Stimulated activated CD8-positive, alpha-beta memory T cell treated with anti-CD3 and anti-CD28 coated beads, Interleukin-15, amount 100 ng/mL, for 24 hours (primary cell): ENCODE measurements at regions not wholly inside any gene's neighbourhood (a gene's known extent, or its start where the extent isn't known, plus 50 kb on each side); places are given as distances from the start of the nearest gene placed in this dataset.

Experiments
- DNase-seq: peaks from one replicate; pipeline ENCODE4 v3.0.0-alpha.2; 2020; ENCODE audit warnings: low read depth

DNA sequence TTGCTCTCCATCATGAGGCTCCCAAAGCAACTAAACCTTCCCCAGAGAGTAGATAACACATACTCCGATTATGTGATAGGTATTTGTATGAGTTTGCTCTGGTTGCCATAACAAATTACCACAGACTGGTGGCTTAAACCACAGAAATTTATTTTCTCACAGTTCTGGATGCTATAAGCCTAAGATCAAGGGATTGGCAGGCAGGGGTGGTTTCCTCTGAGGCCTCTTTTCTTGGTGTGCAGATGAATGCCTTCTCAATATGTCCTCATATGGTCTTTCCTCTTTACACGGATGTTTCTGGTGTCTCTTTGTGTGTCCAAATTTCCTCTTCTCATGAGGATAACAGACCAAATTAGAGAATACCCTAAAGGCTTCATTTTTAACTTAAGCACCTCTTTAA is 285.8 kb upstream of the GRIP1 start:
- no peak for DNase-seq

DNA sequence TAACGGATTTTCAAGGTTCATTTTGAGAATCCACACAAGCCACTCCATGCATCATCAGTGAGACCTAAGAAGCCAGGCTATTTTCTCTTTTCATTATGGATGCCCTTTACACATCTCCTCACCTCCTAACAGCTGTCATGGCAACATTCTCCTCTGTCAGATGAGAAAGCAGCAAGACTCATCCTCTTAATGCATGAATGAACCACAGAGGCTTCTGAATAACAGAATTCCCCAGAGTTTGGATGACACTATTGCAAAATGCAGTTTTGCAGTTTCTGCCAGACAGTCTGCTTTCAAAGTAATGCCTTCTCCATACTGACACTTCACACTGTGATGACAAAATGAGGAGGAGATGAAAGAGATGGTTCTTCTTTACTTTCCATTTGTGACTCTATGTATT is 286.7 kb upstream of the GRIP1 start:
- DNase-seq: no peak

DNA sequence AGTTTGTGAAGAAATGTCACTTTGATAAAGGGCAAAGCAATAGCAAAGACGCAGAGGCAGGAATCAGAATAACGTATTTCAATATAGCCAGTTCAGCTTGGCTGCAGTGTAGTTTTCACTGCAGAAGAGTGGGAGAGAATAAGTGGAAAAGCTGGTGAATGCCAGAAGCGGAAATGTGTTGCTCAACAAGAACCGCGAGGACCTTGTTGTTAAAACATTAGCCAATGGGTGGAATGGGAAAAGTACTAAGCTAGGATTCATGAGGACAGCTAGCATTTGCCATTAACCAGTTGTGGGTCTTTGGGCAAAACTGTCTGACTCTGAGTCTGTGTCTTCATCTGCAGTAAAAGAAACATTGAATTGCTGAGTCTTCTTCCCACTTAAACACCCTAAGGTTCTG is 292.9 kb upstream of the GRIP1 start:
- DNase-seq: no peak

DNA sequence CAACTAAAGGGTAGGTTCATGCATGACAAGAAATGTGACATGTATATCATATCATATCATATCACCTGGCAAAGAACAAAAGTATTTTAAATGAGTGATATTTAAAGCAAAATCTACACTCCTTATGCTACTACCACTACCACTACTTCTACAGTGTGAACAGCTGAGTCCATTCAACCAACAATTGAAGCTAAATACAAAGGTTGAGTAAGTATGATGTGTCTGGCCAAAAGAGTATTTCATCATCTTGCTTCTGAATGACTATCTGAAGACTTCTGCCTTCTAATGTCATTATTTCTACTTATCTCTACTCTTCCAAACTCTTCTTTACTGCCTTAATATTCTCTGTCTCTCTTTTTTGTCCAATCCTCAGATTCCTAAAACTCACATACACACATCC is 292.6 kb upstream of the CAND1 start:
- DNase-seq: no peak

DNA sequence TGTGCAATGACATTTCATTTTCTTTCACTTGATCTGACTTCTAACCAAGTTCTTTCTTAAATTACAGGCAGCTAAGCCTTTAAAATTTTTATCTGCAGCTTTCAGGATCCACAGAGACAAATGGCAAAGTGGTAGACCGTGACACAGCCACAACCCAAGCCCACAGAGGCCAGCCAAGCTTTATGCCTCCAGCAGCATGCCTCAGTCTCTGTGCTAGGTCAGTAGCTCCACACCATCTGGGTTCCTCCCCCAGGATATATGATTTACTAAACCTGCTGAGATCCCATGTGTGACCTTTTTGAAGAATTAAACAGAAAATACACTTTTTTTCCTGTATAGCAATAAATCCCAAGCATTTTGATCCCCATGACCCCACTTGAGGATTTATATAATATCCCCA is 290.4 kb upstream of the CAND1 start:
- DNase-seq: no peak

- DNase-seq: no peak
Observed at GRCh38 chr12:66979251-66979650, 289.9 kb upstream of the CAND1 start.

GRCh38 chr12:66984077-66984476 is 285.1 kb upstream of the CAND1 start:
- no peak for DNase-seq

- DNase-seq: no peak
Observed at GRCh38 chr12:66984962-66985361, 284.2 kb upstream of the CAND1 start.

GRCh38 chr12:66999141-66999540 is 270.0 kb upstream of the CAND1 start:
- DNase-seq: no peak

- no peak for DNase-seq
Observed at GRCh38 chr12:67001251-67001650, 267.9 kb upstream of the CAND1 start.

DNA sequence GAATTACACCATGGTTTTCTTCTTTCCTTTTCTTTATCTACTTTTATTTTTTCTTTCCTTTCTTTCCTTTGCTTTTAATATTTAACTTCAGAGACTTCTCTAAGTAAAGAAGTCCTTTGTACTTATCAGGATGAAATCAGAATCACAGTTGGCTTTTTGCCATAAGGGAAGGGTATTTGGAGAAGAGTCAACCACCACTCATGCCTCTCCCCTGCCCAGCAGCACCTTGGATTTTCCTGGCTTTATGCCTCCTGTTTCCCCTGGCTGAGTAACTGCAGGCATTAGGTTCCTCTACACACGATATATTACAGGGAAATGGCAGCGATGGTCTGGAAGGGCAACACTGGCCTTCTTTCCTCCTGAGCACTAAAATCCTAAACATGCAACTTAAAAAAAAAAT is 266.4 kb upstream of the CAND1 start:
- DNase-seq: no peak

- DNase-seq: no peak
Observed at GRCh38 chr12:67006610-67007009, 262.5 kb upstream of the CAND1 start.

DNA sequence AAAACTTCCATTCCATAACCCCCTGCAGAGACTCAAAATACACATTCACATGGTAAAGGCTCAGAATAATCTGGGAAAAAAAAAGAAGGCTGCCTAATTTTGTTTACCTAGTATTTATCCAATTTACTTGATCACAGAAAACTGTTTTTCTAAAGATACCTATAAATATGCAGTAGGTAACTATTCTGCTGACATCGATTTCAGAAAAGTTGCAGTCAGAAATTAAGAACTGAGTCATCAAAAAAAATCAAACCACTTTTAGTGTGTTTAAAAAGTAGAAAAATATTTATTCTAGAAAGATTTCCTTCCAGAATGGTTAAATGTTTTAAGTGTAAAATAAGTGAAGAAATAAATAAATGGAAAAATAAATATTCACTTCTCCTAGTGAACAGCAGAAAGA is 254.5 kb upstream of the CAND1 start:
- no peak for DNase-seq

GRCh38 chr12:67018105-67018504 is 251.1 kb upstream of the CAND1 start:
- DNase-seq: no peak

DNA sequence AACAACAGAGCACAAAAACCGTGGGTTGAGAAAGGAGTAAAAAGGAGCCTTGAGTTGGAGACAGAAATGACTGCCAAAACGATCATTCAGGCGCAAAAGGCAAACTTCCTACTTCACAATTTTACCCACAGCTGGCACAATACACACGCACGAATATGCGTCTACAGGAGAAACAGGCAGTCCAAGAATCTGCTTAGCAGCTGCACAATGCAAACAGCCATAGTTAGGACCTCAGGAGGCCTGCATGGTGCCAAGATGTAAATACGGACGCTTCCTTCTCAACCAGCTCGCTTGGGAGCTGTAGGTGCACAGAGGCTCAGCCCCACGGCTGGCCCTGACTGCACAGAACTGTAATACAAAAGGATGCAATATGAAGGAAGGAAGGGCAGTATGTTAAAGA is 250.1 kb upstream of the CAND1 start:
- no peak for DNase-seq

DNA sequence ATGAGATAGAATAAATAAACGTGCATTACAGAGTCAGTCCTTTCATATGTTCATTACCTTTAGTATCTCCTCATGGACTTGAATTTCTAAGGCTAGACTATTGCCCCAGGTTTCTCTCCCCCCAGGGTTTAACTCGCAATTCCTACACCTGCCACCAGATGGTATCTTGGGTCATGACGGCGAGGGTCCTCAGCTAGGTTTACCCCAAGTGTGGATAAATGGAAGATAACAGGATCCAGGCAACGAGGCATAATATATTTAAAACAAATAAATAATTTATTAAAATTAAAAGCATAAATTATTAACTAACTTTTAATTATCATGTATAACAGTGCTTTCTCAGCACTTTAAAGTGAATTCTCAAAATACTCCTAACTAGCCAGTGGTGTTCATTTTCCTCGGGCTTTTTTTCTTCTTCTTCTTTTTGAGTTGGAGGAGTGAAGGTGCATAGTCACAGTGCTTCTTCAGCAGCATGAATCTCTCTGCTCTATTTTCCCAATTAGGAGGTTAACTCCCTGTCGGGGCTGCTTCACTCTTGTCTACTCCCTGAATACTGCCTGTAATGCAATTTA is 243.5 kb upstream of the CAND1 start:
- peak; percentile 19 for DNase-seq

DNA sequence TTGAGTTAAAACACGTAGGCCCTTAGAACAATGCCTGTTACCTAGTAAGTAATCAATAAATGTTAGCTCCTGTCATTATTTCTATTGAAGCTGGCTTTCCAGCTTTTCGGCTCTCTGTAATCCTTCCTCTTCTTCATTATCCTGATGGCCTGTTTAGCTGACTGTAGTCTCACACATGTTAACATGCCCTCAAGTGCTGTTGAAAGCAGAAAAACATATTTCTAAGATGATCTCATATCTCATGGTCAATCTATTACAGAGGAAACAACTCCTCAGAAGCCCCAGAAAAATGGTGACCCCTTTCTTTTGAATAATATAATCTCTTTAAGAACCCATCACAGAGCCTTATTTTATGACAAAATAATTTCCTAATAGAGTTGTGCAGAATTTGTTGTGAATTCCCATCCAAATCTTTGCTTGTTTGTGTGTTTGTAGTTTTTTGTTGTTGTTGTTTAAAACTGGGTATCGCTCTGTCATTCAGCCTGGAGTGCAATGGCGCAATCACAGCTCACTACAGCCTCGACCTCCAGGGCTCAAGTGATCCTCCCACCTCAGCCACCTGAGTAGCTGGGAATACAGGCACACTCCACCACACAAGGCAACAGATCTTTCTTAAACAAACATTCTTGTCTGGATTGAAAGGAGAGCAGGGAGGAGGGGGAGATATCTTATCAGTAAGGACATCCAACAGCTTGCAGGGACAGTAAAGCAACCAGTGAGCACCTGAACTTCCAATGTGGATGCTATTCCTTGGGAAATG is 242.5 kb upstream of the CAND1 start:
- DNase-seq: no peak

DNA sequence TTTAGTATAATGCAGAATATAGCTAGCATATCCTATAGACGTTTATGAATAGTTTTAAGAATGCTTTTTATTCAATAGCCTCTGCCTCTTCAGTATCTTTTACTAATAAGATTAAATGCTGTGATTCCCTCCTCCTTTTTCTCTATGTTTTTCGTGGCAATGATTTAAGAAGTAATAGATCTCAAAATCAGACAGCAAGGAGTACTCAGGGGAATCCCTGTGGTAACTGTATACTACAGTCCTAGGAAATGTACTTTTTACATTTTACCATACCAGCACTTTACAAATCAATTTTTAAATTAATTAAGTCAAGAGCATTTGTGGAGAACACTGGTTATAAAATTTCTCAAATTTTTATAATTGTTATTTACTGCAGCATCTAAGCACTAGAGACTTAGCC is 240.6 kb upstream of the CAND1 start:
- DNase-seq: no peak

- no peak for DNase-seq
Observed at GRCh38 chr12:67034110-67034879, 234.9 kb upstream of the CAND1 start.

GRCh38 chr12:67035121-67035520 is 234.0 kb upstream of the CAND1 start:
- DNase-seq: no peak

GRCh38 chr12:67038486-67038885 is 230.7 kb upstream of the CAND1 start:
- DNase-seq: no peak

DNA sequence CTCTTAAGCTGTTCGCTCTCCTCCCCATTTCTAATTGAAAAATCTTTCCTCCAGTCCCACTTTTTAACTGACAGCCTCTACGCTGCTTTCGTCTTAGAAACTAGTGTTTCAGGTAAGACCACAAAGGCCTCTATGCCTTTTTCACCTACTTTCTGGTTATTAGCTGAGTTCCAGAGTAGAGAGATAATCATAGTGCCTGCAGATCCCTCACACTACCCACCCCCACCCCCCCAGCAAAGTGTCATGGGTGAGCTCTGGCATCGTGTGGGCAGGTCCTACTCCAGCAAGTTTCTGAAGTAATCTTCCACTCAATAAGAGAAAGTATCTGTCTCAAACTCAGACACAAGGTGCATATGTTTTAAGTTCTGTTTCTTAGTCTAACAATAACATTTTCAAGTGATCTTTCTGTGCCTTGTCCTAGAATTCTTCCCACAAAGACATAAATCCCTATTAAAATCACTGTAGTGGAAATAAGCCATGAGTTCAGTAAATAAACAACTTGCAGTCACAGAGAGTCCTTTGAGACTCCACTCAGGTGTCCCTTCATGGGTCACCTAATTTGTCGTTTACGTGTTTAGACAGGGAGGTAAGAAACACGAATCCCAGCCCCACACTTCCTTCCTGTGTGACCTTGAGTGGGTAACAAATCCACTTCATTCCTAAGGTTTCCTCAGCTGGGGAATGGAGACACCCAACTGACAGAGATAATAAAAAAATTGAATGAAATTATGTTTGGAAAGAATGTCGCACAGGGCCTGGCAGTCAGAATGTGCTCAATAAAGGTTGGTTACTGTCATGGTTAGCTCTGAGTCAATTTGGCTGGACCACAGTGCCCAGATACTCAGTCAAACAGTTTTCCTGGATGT is 228.9 kb upstream of the CAND1 start:
- DNase-seq: no peak

DNA sequence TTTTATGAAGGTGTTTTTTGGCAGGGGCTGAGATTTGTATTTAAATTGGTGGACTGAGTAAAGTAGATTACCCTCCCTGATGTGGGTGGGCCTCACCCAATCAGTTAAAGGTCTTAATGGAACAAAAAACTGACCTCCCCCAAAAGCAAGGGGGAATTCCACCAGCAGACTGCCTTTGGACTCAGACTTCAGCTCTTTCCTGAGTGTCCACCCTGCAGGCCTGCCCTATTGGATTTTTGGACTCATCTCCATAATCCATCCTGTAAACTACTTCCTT is 228.4 kb upstream of the CAND1 start:
- no peak for DNase-seq
